Testis (tissue), 2 donors: ENCODE measurements at regions not wholly inside any gene's neighbourhood (a gene's known extent, or its start where the extent isn't known, plus 50 kb on each side); places are given as distances from the start of the nearest gene placed in this dataset.

ENCODE experiments used
- DNase-seq: peaks from one replicate; pipeline ENCODE4 v3.0.0-alpha.2; 2019
- H3K27ac ChIP-seq, 2 donors: fragments of 200-600 bp; sonication (generic); one replicate each; pipeline ENCODE4 v1.5.1; 2019
- H3K27me3 ChIP-seq: fragments of 200-600 bp; sonication (generic); one replicate; pipeline ENCODE4 v1.5.1; 2019
- H3K36me3 ChIP-seq: fragments of 200-600 bp; sonication (generic); one replicate; pipeline ENCODE4 v1.5.1; 2017; ENCODE audit warnings: low read depth; ENCODE audit errors: missing control alignments
- H3K4me1 ChIP-seq: fragments of 200-600 bp; sonication (generic); one replicate; pipeline ENCODE4 v1.5.1; 2019
- H3K4me3 ChIP-seq, 2 donors: fragments of 200-600 bp; sonication (generic); one replicate each; pipeline ENCODE4 v1.5.1; 2017 to 2019
- H3K9me3 ChIP-seq: fragments of 200-600 bp; sonication (generic); one replicate; pipeline ENCODE4 v1.5.1; 2017
- CTCF ChIP-seq, 3 experiments: fragments of 450-650 bp in 2 of 3; fragments of 200-600 bp in 1 of 3; sonication (generic) in 1 of 3; IDR thresholded peaks; one replicate each; pipeline ENCODE4 v1.5.1; 2016 to 2019; ENCODE audit warnings: antibody characterized with exemption in 3 of 3, mild to moderate bottlenecking in 2 of 3, moderate library complexity in 1 of 3
- POLR2A ChIP-seq: fragments of 450-650 bp; IDR thresholded peaks from one replicate; pipeline ENCODE4 v1.6.1; 2017; ENCODE audit warnings: antibody characterized with exemption, mild to moderate bottlenecking, moderate library complexity
- WGBS, 2 donors: methylation state at CpG; one replicate each; pipeline ENCODE4 v1.1.5; 2018; 5-methylcytosine and 5-hydroxymethylcytosine counted together
- intact Hi-C: fragments of 100-400 bp; cut with DNase I; formaldehyde crosslinking; loops from one replicate; pipeline ENCODE4 v1.15.1; 2023; ENCODE audit warnings: low total_unique reads

- Histone ChIP-seq H3K9me3 (no peaks in the 10 kb centered on the region), H3K36me3 (no peaks in the 10 kb centered on the region), H3K4me1 (no peaks in the 10 kb centered on the region), H3K27me3 (no peaks in the 10 kb centered on the region), H3K4me3 (no peak overlapping the region), H3K27ac (no peak overlapping the region)
- TF ChIP-seq CTCF (IDR thresholded peaks at IDR 0.05), result no peak
- no peak for TF ChIP-seq POLR2A
- 90 to 92% methylated on average over 5 of the region's 5 CpGs for WGBS, 2 donors
- no peak for DNase-seq
- intact Hi-C loops, result no loop called here
Measured at GRCh38 chr2:19460761-19461160, 102.3 kb upstream of the OSR1 start.

DNA sequence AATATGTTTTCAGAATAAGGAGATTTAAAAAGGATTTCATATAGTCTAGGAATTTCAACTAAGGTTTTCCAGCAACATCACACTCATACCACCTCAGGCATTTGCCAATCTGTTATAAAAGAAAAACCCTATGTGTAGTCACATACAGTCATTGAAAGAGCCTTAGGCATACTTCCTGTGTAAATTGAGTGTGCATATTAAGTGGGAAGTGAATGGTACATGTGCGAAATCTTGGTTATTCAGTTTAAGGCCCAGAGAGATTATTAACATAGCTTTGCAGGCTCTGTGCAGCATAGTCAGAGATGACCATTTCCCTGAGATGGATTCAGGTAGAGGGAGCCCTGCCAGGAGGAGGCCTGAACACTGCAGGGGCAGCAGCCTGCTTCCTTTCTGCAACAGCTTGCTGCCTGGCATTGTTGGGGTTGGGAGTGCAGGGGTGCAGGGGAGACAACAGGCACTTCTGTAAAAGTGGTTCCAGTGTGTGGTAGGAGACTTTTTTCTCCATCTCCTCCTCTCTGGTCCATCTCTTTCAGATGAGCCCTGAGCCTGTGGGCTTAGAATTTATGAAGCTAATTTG, 100.1 kb upstream of the OSR1 start:
- no peak overlapping the region for H3K27ac ChIP-seq
- WGBS, 2 donors, result 86 to 95% methylated on average over 1 of the region's 1 CpG
- no peaks in the 10 kb centered on the region for H3K4me1 ChIP-seq
- H3K4me3 ChIP-seq, result no peak overlapping the region
- TF ChIP-seq CTCF (IDR thresholded peaks at IDR 0.05) (no peak), POLR2A (no peak)
- intact Hi-C loops, result no loop called here
- H3K9me3 ChIP-seq, result no peaks in the 10 kb centered on the region
- H3K36me3 ChIP-seq, result no peaks in the 10 kb centered on the region
- H3K27me3 ChIP-seq, result no peaks in the 10 kb centered on the region
- no peak for DNase-seq

DNA sequence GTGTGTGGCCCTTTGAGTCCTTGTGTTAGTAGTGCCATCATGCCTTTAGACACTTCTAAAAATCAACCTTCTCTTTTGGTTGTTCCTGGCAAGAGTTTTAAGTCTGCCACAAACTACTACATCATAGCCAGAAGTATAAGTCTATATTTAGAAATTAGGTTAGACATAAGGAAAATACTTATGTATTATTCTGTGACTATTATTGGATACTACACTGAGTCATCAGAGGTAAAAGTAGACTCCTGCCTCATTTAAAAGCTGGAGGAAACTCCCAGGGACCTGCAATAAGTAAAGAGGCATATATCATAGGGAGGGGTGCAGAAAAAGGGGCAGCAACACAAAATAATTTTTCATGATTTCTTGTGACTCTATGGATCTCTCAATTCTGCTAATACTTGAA, 99.4 kb upstream of the OSR1 start:
- Histone ChIP-seq H3K4me3 (no peak overlapping the region), H3K27ac (no peak overlapping the region), H3K4me1 (no peaks in the 10 kb centered on the region), H3K27me3 (no peaks in the 10 kb centered on the region), H3K36me3 (no peaks in the 10 kb centered on the region), H3K9me3 (no peaks in the 10 kb centered on the region)
- TF ChIP-seq POLR2A (no peak), CTCF (IDR thresholded peaks at IDR 0.05) (no peak)
- intact Hi-C loops, result no loop called here
- no peak for DNase-seq

- Histone ChIP-seq H3K4me3 (no peak overlapping the region), H3K9me3 (no peaks in the 10 kb centered on the region), H3K27ac (no peak overlapping the region), H3K27me3 (no peaks in the 10 kb centered on the region), H3K4me1 (no peaks in the 10 kb centered on the region), H3K36me3 (no peaks in the 10 kb centered on the region)
- intact Hi-C loops, result no loop called here
- WGBS, 2 donors, result 43 to 51% methylated on average over 1 of the region's 1 CpG
- TF ChIP-seq CTCF (IDR thresholded peaks at IDR 0.05), result no peak
- TF ChIP-seq POLR2A, result no peak
- DNase-seq, result no peak
Measured at GRCh38 chr2:19456705-19457309, 98.4 kb upstream of the OSR1 start.

DNA sequence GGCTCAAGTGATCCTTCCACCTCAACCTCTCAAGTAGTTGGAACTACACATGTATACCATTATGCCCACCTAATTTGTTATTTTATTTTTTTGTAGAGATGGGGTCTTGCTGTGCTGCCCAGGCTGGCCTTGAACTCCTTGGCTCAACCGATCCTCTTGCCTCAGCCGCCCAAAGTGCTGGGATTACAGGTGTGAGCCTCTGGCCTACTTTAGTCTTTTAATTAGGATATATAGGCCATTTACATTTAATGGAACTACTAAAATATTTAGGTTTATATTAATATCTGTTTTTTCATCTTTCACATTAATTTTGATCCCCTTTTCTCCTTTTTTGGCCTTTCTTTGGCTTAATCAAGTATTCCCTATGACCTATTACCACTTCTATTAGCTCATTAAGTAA, 95.7 kb upstream of the OSR1 start:
- Histone ChIP-seq H3K4me3 (no peak overlapping the region), H3K27ac (no peak overlapping the region), H3K36me3 (no peaks in the 10 kb centered on the region), H3K27me3 (no peaks in the 10 kb centered on the region), H3K9me3 (no peaks in the 10 kb centered on the region), H3K4me1 (no peaks in the 10 kb centered on the region)
- DNase-seq, result no peak
- WGBS, 2 donors, result 94 to 97% methylated on average over 2 of the region's 2 CpGs
- intact Hi-C loops, result no loop called here
- TF ChIP-seq CTCF (IDR thresholded peaks at IDR 0.05) (no peak), POLR2A (no peak)
